Spleen (tissue), 11 donors: ENCODE measurements at regions not wholly inside any gene's neighbourhood (a gene's known extent, or its start where the extent isn't known, plus 50 kb on each side); places are given as distances from the start of the nearest gene placed in this dataset.

Experiments
- DNase-seq: peaks from one replicate; pipeline ENCODE4 v3.0.0-alpha.2; 2020
- H3K27ac ChIP-seq, 8 donors: fragments of 200-600 bp; sonication (generic) in 7 of 8; 1 replicate in 4 of 8; 2 replicates in 4 of 8; pipeline versions ENCODE4 v1.5.0 to v1.8.0; 2016 to 2021; ENCODE audit warnings: inconsistent platforms in 4 of 8, mild to moderate bottlenecking in 4 of 8, moderate library complexity in 1 of 8
- H3K27me3 ChIP-seq, 7 donors: fragments of 200-600 bp; sonication (generic) in 6 of 7; replicated peaks in 1 of 7; 1 replicate in 4 of 7; 2 replicates in 3 of 7; pipeline versions ENCODE4 v1.5.0 to v1.8.0; 2016 to 2021; ENCODE audit warnings: inconsistent platforms in 3 of 7, mild to moderate bottlenecking in 1 of 7
- H3K36me3 ChIP-seq, 6 donors: fragments of 200-600 bp; sonication (generic) in 5 of 6; 1 replicate in 4 of 6; 2 replicates in 2 of 6; pipeline versions ENCODE4 v1.5.0 to v1.8.0; 2016 to 2021; ENCODE audit warnings: inconsistent platforms in 2 of 6
- H3K4me1 ChIP-seq, 6 donors: fragments of 200-600 bp; sonication (generic) in 5 of 6; 1 replicate in 3 of 6; 2 replicates in 3 of 6; pipeline versions ENCODE4 v1.5.0 to v1.8.0; 2016 to 2021; ENCODE audit warnings: inconsistent platforms in 3 of 6
- H3K4me3 ChIP-seq, 8 donors: fragments of 200-600 bp; sonication (generic) in 7 of 8; 1 replicate in 4 of 8; 2 replicates in 4 of 8; pipeline versions ENCODE4 v1.5.0 to v1.8.0; 2016 to 2021; ENCODE audit warnings: inconsistent platforms in 4 of 8, mild to moderate bottlenecking in 4 of 8, moderate library complexity in 2 of 8
- H3K9me3 ChIP-seq, 8 donors: fragments of 200-600 bp; sonication (generic) in 7 of 8; 1 replicate in 4 of 8; 2 replicates in 4 of 8; pipeline versions ENCODE4 v1.5.0 to v1.8.0; 2016 to 2021; ENCODE audit warnings: inconsistent platforms in 4 of 8
- POLR2A ChIP-seq, 3 donors: fragments of 450-650 bp; IDR thresholded peaks; one replicate each; pipeline ENCODE4 v1.5.1; 2017; ENCODE audit warnings: antibody characterized with exemption in 3 of 3, mild to moderate bottlenecking in 1 of 3
- POLR2AphosphoS5 ChIP-seq, 3 donors: sonication (generic); formaldehyde crosslinking; IDR thresholded peaks; one replicate each; pipeline ENCODE4 v1.5.1; 2017; ENCODE audit warnings: antibody characterized with exemption in 3 of 3
- WGBS, 5 donors: extraction: QIAGEN DNeasy Blood & Tissue Kit in 3 of 5; methylation state at CpG; one replicate each; pipeline versions ENCODE4 v1.1.5 to v1.1.7; 2013 to 2018; 5-methylcytosine and 5-hydroxymethylcytosine counted together
- intact Hi-C: fragments of 100-400 bp; cut with DNase I; formaldehyde crosslinking; loops from one replicate; pipeline ENCODE4 v1.15.0; 2023; ENCODE audit warnings: low total_unique reads
- TF ChIP-seq, protein P1 (sequence below), 11 experiments: fragments of 200-600 bp in 7 of 11; fragments of 450-650 bp in 4 of 11; sonication (generic) in 4 of 11; IDR thresholded peaks in 8 of 11; conservative IDR thresholded peaks in 3 of 11; 1 replicate in 7 of 11; 2 replicates in 4 of 11; pipeline versions ENCODE4 v1.4.0 to v1.8.0; 2016 to 2021; ENCODE audit warnings: antibody characterized with exemption in 11 of 11, inconsistent platforms in 4 of 11, mild to moderate bottlenecking in 1 of 11
- donor health status: healthy with polysubstance abuse.
- donor health status: DM: no; HTN: no; CAD: no; lungs with moderate emphysema.
- donor health status: DM: no; HTN: no; CAD: no.
- donor health status: Bipolar disorder and iron deficiency.
- donor health status: healthy.
- donor health status: DM: no; HTN: no; CAD: no.
- donor health status: DM: yes; HTN: yes; CAD: no.

GRCh38 chr12:60252359-60253096, 656.7 kb downstream of the SLC16A7 start:
- TF ChIP-seq, protein P1, sequence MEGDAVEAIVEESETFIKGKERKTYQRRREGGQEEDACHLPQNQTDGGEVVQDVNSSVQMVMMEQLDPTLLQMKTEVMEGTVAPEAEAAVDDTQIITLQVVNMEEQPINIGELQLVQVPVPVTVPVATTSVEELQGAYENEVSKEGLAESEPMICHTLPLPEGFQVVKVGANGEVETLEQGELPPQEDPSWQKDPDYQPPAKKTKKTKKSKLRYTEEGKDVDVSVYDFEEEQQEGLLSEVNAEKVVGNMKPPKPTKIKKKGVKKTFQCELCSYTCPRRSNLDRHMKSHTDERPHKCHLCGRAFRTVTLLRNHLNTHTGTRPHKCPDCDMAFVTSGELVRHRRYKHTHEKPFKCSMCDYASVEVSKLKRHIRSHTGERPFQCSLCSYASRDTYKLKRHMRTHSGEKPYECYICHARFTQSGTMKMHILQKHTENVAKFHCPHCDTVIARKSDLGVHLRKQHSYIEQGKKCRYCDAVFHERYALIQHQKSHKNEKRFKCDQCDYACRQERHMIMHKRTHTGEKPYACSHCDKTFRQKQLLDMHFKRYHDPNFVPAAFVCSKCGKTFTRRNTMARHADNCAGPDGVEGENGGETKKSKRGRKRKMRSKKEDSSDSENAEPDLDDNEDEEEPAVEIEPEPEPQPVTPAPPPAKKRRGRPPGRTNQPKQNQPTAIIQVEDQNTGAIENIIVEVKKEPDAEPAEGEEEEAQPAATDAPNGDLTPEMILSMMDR (IDR thresholded peaks at IDR 0.05 in 8 of 11, conservative IDR thresholded peaks at IDR 0.05 in 3 of 11), result no peak
- TF ChIP-seq POLR2A (IDR thresholded peaks at IDR 0.05) (no peak), POLR2AphosphoS5 (IDR thresholded peaks at IDR 0.05) (no peak)
- intact Hi-C loops, result no loop called here
- Histone ChIP-seq H3K27ac (no peak overlapping the region), H3K36me3 (no peaks in the 10 kb centered on the region), H3K4me3 (no peak overlapping the region), H3K9me3 (no peaks in the 10 kb centered on the region), H3K4me1 (no peaks in the 10 kb centered on the region), H3K27me3 (no peaks in the 10 kb centered on the region)
- WGBS, 5 donors, result 77 to 84% (median 78%) methylated on average over 7 of the region's 7 CpGs
- no peak for DNase-seq

GRCh38 chr12:60255044-60255443, 659.2 kb downstream of the SLC16A7 start:
- Histone ChIP-seq H3K36me3 (no peaks in the 10 kb centered on the region), H3K27ac (no peak overlapping the region), H3K4me1 (no peaks in the 10 kb centered on the region), H3K27me3 (no peaks in the 10 kb centered on the region), H3K4me3 (no peak overlapping the region), H3K9me3 (no peaks in the 10 kb centered on the region)
- TF ChIP-seq POLR2AphosphoS5 (IDR thresholded peaks at IDR 0.05) (no peak), POLR2A (IDR thresholded peaks at IDR 0.05) (no peak)
- TF ChIP-seq, protein P1 (IDR thresholded peaks at IDR 0.05 in 8 of 11, conservative IDR thresholded peaks at IDR 0.05 in 3 of 11), result no peak
- DNase-seq, result no peak
- intact Hi-C loops, result no loop called here
- 89 to 96% (median 90%) methylated on average over 1 of the region's 1 CpG for WGBS, 5 donors

- no peaks in the 10 kb centered on the region for H3K36me3 ChIP-seq
- intact Hi-C loops, result no loop called here
- H3K27ac ChIP-seq, result no peak overlapping the region
- DNase-seq, result no peak
- H3K4me1 ChIP-seq, result no peaks in the 10 kb centered on the region
- no peaks in the 10 kb centered on the region for H3K27me3 ChIP-seq
- TF ChIP-seq, protein P1 (IDR thresholded peaks at IDR 0.05 in 8 of 11, conservative IDR thresholded peaks at IDR 0.05 in 3 of 11), result no peak
- TF ChIP-seq POLR2A (IDR thresholded peaks at IDR 0.05) (no peak), POLR2AphosphoS5 (IDR thresholded peaks at IDR 0.05) (no peak)
- no peak overlapping the region for H3K4me3 ChIP-seq
- H3K9me3 ChIP-seq, result no peaks in the 10 kb centered on the region
- 60 to 86% (median 64%) methylated on average over 1 of the region's 1 CpG for WGBS, 5 donors
Measured at GRCh38 chr12:60257063-60257462, 661.2 kb downstream of the SLC16A7 start.

DNA sequence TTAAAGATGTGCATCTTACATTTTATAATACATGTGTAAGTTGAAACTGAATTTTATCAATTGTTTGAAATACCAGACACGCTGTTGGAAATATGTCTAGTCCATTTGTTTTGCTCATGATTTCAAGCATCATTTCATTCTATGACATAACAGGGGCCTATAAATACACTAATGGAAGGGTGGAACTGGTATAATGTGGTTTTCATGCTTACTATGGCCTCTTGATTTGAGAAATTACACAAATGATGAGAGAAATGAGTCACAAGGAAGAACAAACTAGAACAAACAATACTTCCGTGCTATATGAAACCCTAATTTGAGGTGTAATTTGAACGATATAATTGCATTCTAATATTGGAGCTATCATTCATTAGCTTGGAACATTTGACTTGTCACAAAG, 663.4 kb downstream of the SLC16A7 start:
- intact Hi-C loops, result no loop called here
- H3K27ac ChIP-seq, result no peak overlapping the region
- no peak for TF ChIP-seq POLR2A (IDR thresholded peaks at IDR 0.05)
- TF ChIP-seq, protein P1 (IDR thresholded peaks at IDR 0.05 in 8 of 11, conservative IDR thresholded peaks at IDR 0.05 in 3 of 11), result no peak
- no peak for TF ChIP-seq POLR2AphosphoS5 (IDR thresholded peaks at IDR 0.05)
- no peaks in the 10 kb centered on the region for H3K27me3 ChIP-seq
- no peak for DNase-seq
- H3K9me3 ChIP-seq, result no peaks in the 10 kb centered on the region
- no peak overlapping the region for H3K4me3 ChIP-seq
- 81 to 92% (median 85%) methylated on average over 3 of the region's 3 CpGs for WGBS, 5 donors
- H3K4me1 ChIP-seq, result no peaks in the 10 kb centered on the region
- no peaks in the 10 kb centered on the region for H3K36me3 ChIP-seq
